ENCODE measurements at regions not wholly inside any gene's neighbourhood (a gene's known extent, or its start where the extent isn't known, plus 50 kb on each side); places are given as distances from the start of the nearest gene placed in this dataset.

DNA sequence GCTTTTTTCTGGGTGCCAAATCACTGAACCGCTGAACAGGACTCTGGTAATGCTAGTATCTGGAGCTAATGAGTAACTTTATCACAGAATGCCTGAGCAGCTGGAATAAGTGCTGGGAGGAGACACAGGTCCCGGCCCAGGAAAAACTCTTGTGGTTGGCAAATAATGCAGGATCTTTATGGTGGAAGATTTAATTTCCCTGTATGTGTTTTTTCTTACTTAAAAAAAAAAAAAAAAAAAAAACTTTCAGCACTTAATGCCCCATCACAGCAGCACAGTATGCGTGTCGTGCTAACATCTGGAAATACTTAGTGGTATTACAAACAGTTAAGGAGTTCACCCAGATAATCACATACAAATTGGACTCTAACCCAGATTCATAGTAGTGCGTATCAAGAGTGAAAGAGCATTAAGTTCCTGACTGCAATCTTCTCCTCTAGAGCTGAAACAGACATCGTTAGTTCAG, 220.7 kb downstream of the TOMM20 start:
- TF ChIP-seq, protein P1, sequence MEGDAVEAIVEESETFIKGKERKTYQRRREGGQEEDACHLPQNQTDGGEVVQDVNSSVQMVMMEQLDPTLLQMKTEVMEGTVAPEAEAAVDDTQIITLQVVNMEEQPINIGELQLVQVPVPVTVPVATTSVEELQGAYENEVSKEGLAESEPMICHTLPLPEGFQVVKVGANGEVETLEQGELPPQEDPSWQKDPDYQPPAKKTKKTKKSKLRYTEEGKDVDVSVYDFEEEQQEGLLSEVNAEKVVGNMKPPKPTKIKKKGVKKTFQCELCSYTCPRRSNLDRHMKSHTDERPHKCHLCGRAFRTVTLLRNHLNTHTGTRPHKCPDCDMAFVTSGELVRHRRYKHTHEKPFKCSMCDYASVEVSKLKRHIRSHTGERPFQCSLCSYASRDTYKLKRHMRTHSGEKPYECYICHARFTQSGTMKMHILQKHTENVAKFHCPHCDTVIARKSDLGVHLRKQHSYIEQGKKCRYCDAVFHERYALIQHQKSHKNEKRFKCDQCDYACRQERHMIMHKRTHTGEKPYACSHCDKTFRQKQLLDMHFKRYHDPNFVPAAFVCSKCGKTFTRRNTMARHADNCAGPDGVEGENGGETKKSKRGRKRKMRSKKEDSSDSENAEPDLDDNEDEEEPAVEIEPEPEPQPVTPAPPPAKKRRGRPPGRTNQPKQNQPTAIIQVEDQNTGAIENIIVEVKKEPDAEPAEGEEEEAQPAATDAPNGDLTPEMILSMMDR (IDR thresholded peaks at IDR 0.05): no peak
- no peak for TF ChIP-seq EZH2 (IDR thresholded peaks at IDR 0.05; ENCODE audit: borderline replicate concordance, insufficient read depth, low read depth, low read length, poor library complexity, severe bottlenecking)
